HG02623 (cell line): ENCODE measurements at regions not wholly inside any gene's neighbourhood (a gene's known extent, or its start where the extent isn't known, plus 50 kb on each side); places are given as distances from the start of the nearest gene placed in this dataset.
"Not testable (repeated sequence)": the region's sequence is repeated elsewhere in the genome, so short reads cannot be mapped to it uniquely, and the experiment has no call there.

Experiments
- ATAC-seq: cut with Tn5 transposase; IDR thresholded peaks from one replicate; pipeline ENCODE4 v1.9.1; 2021; ENCODE audit warnings: moderate library complexity; ENCODE audit not compliant: unreplicated experiment

DNA sequence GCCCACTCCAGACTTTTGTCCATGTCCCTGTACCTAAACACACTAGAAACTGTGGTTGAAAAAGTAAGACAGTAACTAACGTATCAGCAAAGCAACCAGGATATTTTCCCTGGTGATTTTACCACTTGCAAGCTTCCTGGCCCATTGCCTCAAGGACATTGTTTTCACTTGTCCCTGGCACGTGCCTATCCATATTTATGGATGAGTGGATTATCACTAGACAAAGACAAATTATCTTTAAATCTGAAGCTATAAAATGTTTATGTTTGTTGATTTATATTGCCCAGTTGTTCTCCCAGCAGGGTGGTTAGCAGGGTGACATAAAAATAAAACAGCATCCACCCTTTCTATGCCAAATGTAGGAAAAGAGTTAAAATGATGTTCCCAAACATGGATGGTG, 93.2 kb upstream of the STEAP1 start:
- ATAC-seq, result no peak

DNA sequence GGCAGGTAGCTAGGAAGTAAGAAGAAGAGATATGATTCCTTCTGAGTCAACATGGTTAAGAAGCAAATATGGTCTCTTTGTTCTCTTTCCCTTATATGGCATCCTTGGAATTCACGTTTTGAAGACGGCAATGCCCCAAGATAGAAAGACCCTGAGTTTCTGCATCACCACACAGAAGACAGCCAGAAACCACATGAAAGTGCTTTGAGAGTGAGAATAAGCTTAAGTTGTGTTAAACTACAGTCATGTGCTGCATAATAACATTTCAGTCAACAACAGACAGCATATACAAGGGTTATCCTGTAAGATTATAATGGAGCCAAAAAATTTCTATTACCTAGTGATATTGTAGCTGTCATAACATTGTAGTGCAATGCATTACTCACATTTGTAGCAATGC, 89.9 kb upstream of the STEAP1 start:
- no peak for ATAC-seq

DNA sequence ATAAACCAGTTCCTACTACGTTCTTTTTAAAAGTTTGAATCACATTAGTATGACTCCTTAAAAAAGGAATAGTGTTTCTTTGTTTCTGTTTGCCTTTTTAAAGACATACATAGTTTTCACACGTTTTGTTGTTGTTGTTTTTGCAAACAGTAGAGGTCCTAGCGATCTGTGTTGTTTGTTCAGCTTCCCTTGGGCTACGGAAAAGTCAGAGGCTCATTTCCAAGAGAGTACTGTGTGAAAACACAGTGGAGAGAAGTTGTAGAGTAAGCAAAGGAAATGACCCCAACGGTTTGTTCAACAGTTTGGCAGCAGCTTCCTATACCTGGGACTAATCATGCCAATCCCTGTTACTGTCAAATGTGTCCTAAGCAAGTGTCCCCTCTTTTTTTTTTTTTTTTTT, 87.1 kb upstream of the STEAP1 start:
- no peak for ATAC-seq

- ATAC-seq, result not testable (repeated sequence)
Measured at GRCh38 chr7:90070238-90070637, 84.0 kb upstream of the STEAP1 start.

- no peak for ATAC-seq
Measured at GRCh38 chr7:90078921-90079320, 75.3 kb upstream of the STEAP1 start.

GRCh38 chr7:90081621-90082020, 72.6 kb upstream of the STEAP1 start:
- no peak for ATAC-seq

DNA sequence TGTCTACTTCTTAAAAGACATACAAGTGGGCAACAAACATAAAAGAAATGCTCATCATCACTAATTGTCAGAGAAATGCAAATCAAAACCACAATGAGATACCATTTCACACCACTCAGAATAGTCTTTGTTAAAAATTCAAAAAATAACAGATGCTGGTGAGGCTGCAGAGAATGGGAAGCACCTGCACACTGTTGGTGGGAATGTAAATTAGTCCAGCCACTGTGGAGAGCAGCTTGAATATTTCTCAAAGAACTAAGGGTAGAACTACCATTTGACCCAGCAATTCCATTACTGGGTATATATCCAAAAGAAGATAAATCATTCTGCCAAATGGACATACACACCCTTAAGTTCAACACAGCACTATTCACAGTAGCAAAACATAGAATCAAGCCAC, 61.8 kb upstream of the STEAP1 start:
- ATAC-seq, result no peak

- no peak for ATAC-seq
Measured at GRCh38 chr7:90094030-90094429, 60.2 kb upstream of the STEAP1 start.
